H1 (cell line): ENCODE measurements at regions not wholly inside any gene's neighbourhood (a gene's known extent, or its start where the extent isn't known, plus 50 kb on each side); places are given as distances from the start of the nearest gene placed in this dataset.

Experiments
- CTCF ChIA-PET: fragments of 300-600 bp; sonication (Branson Sonifier 250); formaldehyde crosslinking; loops from one replicate; lab custom pipeline; 2021; ENCODE audit not compliant: partially characterized antibody; lab: Charles Lee
- POLR2A ChIA-PET: fragments of 300-600 bp; sonication (Branson Sonifier 250); formaldehyde crosslinking; loops from one replicate; lab custom pipeline; 2021; ENCODE audit warnings: inconsistent platforms; ENCODE audit not compliant: partially characterized antibody; lab: Charles Lee
- DNase-seq, 2 experiments: peaks; one replicate each; pipeline versions ENCODE4 v3.0.0 to v3.0.0-alpha.2; 2010 to 2022; ENCODE audit warnings: low spot score in 2 of 2, low read depth in 1 of 2, mixed read lengths in 1 of 2
- FAIRE-seq: peaks from 2 replicates; lab custom pipeline; 2011; peaks lifted over from hg19 to GRCh38; lab: Jason Lieb, UNC
- H2AFZ ChIP-seq: 2 replicates; pipeline ENCODE4 v1.8.1; 2012; ENCODE audit warnings: low read length, inconsistent platforms
- H2AK5ac ChIP-seq: 2 replicates; pipeline ENCODE4 v1.6.1; 2013; ENCODE audit warnings: low read depth, low read length
- H2BK120ac ChIP-seq: replicated peaks from 2 replicates; pipeline ENCODE3; 2013; ENCODE audit warnings: low read depth, low read length, inconsistent platforms
- H2BK12ac ChIP-seq: 2 replicates; pipeline ENCODE4 v1.6.1; 2013; ENCODE audit warnings: low read depth, low read length
- H2BK15ac ChIP-seq: 2 replicates; pipeline ENCODE4 v1.6.1; 2013; ENCODE audit warnings: low read length
- H2BK20ac ChIP-seq: 2 replicates; pipeline ENCODE4 v1.6.1; 2013; ENCODE audit warnings: low read length
- H2BK5ac ChIP-seq: 2 replicates; pipeline ENCODE4 v1.6.1; 2013; ENCODE audit warnings: low read depth, low read length
- H3K14ac ChIP-seq: 2 replicates; pipeline ENCODE4 v1.6.1; 2013; ENCODE audit warnings: inconsistent platforms; ENCODE audit not compliant: insufficient read length
- H3K18ac ChIP-seq: 2 replicates; pipeline ENCODE4 v1.6.1; 2013; ENCODE audit warnings: low read length; ENCODE audit errors: extremely low read depth
- H3K23ac ChIP-seq: 2 replicates; pipeline ENCODE4 v1.6.1; 2013; ENCODE audit warnings: inconsistent platforms; ENCODE audit not compliant: insufficient read length
- H3K23me2 ChIP-seq: 2 replicates; pipeline ENCODE4 v1.6.1; 2013; ENCODE audit warnings: low read depth, low read length
- H3K27ac ChIP-seq: 2 replicates; pipeline ENCODE4 v1.6.1; 2011; ENCODE audit warnings: low read depth, low read length, inconsistent platforms
- H3K27me3 ChIP-seq, 4 experiments: replicated peaks in 1 of 4; 1 replicate in 1 of 4; 2 replicates in 3 of 4; pipeline versions ENCODE4 v1.6.1 to v1.8.1; 2011 to 2013; ENCODE audit warnings: low read length in 3 of 4, mild to moderate bottlenecking in 3 of 4, inconsistent platforms in 2 of 4, mixed read lengths in 2 of 4, moderate library complexity in 1 of 4; ENCODE audit not compliant: control insufficient read depth in 3 of 4, insufficient read depth in 3 of 4; ENCODE audit errors: extremely low read depth in 1 of 4
- H3K36me3 ChIP-seq, 4 experiments: 2 replicates each; pipeline versions ENCODE4 v1.6.1 to v1.8.1; 2011 to 2013; ENCODE audit warnings: mild to moderate bottlenecking in 4 of 4, low read length in 3 of 4, moderate library complexity in 2 of 4, control low read depth in 1 of 4, inconsistent platforms in 1 of 4; ENCODE audit not compliant: insufficient read depth in 4 of 4, control insufficient read depth in 2 of 4
- H3K4ac ChIP-seq: replicated peaks from 2 replicates; pipeline ENCODE3; 2013; ENCODE audit warnings: low read length, low read depth, mixed read lengths, inconsistent platforms; ENCODE audit not compliant: insufficient read length
- H3K4me1 ChIP-seq, 4 experiments: replicated peaks in 1 of 4; 1 replicate in 1 of 4; 2 replicates in 3 of 4; pipeline versions ENCODE4 v1.6.1 to v1.8.1; 2011 to 2013; ENCODE audit warnings: low read length in 3 of 4, inconsistent platforms in 2 of 4, mixed read lengths in 1 of 4; ENCODE audit not compliant: insufficient read depth in 4 of 4, control insufficient read depth in 3 of 4
- H3K4me2 ChIP-seq, 2 experiments: 2 replicates each; pipeline versions ENCODE4 v1.6.1 to v1.8.1; 2011 to 2013; ENCODE audit warnings: low read depth in 2 of 2, low read length in 2 of 2, control low read depth in 1 of 2, inconsistent platforms in 1 of 2, mild to moderate bottlenecking in 1 of 2; ENCODE audit not compliant: insufficient read depth in 1 of 2
- H3K4me3 ChIP-seq, 4 experiments: fragments of 200-600, 300-600 bp in 1 of 4; sonication (generic), shearing (Covaris generic), sonication (Bioruptor Twin) in 1 of 4; 2 replicates each; pipeline versions ENCODE4 v1.5.1 to v1.8.1; 2011 to 2016; ENCODE audit warnings: low read length in 4 of 4, low read depth in 3 of 4, control low read depth in 2 of 4, inconsistent platforms in 2 of 4, mild to moderate bottlenecking in 2 of 4, mixed read lengths in 1 of 4, moderate library complexity in 1 of 4; ENCODE audit not compliant: insufficient read depth in 2 of 4; ENCODE audit errors: extremely low read depth in 1 of 4
- H3K56ac ChIP-seq: replicated peaks from 2 replicates; pipeline ENCODE3; 2013; ENCODE audit warnings: low read depth, mild to moderate bottlenecking, mixed read lengths, low read length, inconsistent platforms; ENCODE audit not compliant: insufficient read length
- H3K79me1 ChIP-seq: 2 replicates; pipeline ENCODE4 v1.6.1; 2013; ENCODE audit warnings: low read depth, low read length, control low read depth
- H3K79me2 ChIP-seq, 2 experiments: 2 replicates each; pipeline versions ENCODE4 v1.6.1 to v1.8.1; 2012 to 2013; ENCODE audit warnings: low read length in 2 of 2, mild to moderate bottlenecking in 2 of 2, inconsistent platforms in 1 of 2; ENCODE audit not compliant: insufficient read depth in 2 of 2, control insufficient read depth in 1 of 2
- H3K9ac ChIP-seq, 4 experiments: replicated peaks in 1 of 4; 1 replicate in 1 of 4; 2 replicates in 3 of 4; pipeline versions ENCODE4 v1.6.1 to v1.8.1; 2011 to 2013; ENCODE audit warnings: low read depth in 3 of 4, low read length in 3 of 4, control low read depth in 2 of 4, mild to moderate bottlenecking in 2 of 4, moderate library complexity in 2 of 4, inconsistent platforms in 1 of 4; ENCODE audit errors: extremely low read depth in 1 of 4
- H3K9me3 ChIP-seq, 2 experiments: 2 replicates each; pipeline versions ENCODE4 v1.6.1 to v1.8.1; 2012 to 2013; ENCODE audit warnings: mild to moderate bottlenecking in 2 of 2, moderate library complexity in 2 of 2, control low read depth in 1 of 2, inconsistent platforms in 1 of 2, low read depth in 1 of 2, low read length in 1 of 2, mixed read lengths in 1 of 2; ENCODE audit not compliant: insufficient read depth in 2 of 2
- H4K20me1 ChIP-seq, 2 experiments: replicated peaks in 1 of 2; 2 replicates each; pipeline versions ENCODE3 to v1.8.1; 2011 to 2013; ENCODE audit warnings: inconsistent platforms in 2 of 2, low read length in 2 of 2, mild to moderate bottlenecking in 1 of 2; ENCODE audit not compliant: insufficient read depth in 2 of 2, control insufficient read depth in 1 of 2
- H4K5ac ChIP-seq: 2 replicates; pipeline ENCODE4 v1.6.1; 2013; ENCODE audit warnings: low read length, low read depth, mixed read lengths, inconsistent platforms; ENCODE audit not compliant: insufficient read length
- H4K8ac ChIP-seq: 2 replicates; pipeline ENCODE4 v1.8.0; 2013; ENCODE audit warnings: mild to moderate bottlenecking, moderate library complexity, low read length, inconsistent platforms; ENCODE audit not compliant: insufficient read depth; ENCODE audit errors: extremely low read depth
- H4K91ac ChIP-seq: replicated peaks from 2 replicates; pipeline ENCODE3; 2013; ENCODE audit warnings: low read length, mixed read lengths, inconsistent platforms; ENCODE audit not compliant: insufficient read length
- CEBPB ChIP-seq: IDR thresholded peaks from 2 replicates; pipeline ENCODE4 v1.6.1; 2012; ENCODE audit warnings: low read depth, low read length
- CREB1 ChIP-seq: IDR thresholded peaks from 2 replicates; pipeline ENCODE4 v1.6.1; 2012; ENCODE audit warnings: inconsistent platforms
- CTBP2 ChIP-seq: IDR thresholded peaks from 2 replicates; pipeline ENCODE4 v1.7.0; 2011; ENCODE audit warnings: borderline replicate concordance, mild to moderate bottlenecking, moderate library complexity, mixed read lengths, low read length; ENCODE audit not compliant: insufficient read depth, insufficient read length
- EP300 ChIP-seq, 2 experiments: IDR thresholded peaks; 1 replicate in 1 of 2; 2 replicates in 1 of 2; pipeline ENCODE4 v1.6.1; 2011 to 2012; ENCODE audit warnings: low read depth in 2 of 2, low read length in 2 of 2, mild to moderate bottlenecking in 2 of 2, borderline replicate concordance in 1 of 2, inconsistent platforms in 1 of 2, moderate library complexity in 1 of 2
- MAX ChIP-seq: IDR thresholded peaks from 2 replicates; pipeline ENCODE4 v1.6.1; 2012; ENCODE audit warnings: inconsistent platforms
- RAD21 ChIP-seq, 2 experiments: IDR thresholded peaks in 1 of 2; conservative IDR thresholded peaks in 1 of 2; 2 replicates each; pipeline ENCODE4 v1.6.1; 2011; ENCODE audit warnings: low read depth in 2 of 2, low read length in 2 of 2, improper control_type of control experiment in 1 of 2, inconsistent platforms in 1 of 2, mild to moderate bottlenecking in 1 of 2, moderate library complexity in 1 of 2
- RXRA ChIP-seq: IDR thresholded peaks from 2 replicates; pipeline ENCODE4 v1.6.1; 2011; ENCODE audit warnings: low read depth, mild to moderate bottlenecking, low read length, moderate library complexity; ENCODE audit not compliant: insufficient read depth
- SIX5 ChIP-seq: IDR thresholded peaks from 2 replicates; pipeline ENCODE4 v1.6.1; 2011; ENCODE audit warnings: mild to moderate bottlenecking, low read depth, low read length
- WGBS, 2 experiments: shearing (Covaris generic) in 1 of 2; methylation state at CpG; one replicate each; pipeline versions ENCODE4 v1.1.6 to v1.1.7; 2013 to 2015; ENCODE audit warnings: low lambda C conversion rate in 2 of 2, mixed read lengths in 2 of 2, inconsistent platforms in 1 of 2, low coverage in 1 of 2, missing lambda C conversion rate in 1 of 2; ENCODE audit not compliant: insufficient replicate concordance in 2 of 2, insufficient coverage in 1 of 2, insufficient read length in 1 of 2; ENCODE audit errors: extremely low coverage in 1 of 2, missing lambda C conversion rate in 1 of 2; 5-methylcytosine and 5-hydroxymethylcytosine counted together

- Histone ChIP-seq H3K18ac (no peak overlapping the region), H4K8ac (no peak overlapping the region), H3K14ac (no peak overlapping the region), H2AK5ac (no peak overlapping the region), H3K79me1 (no peaks in the 10 kb centered on the region), H3K4me2 (no peak overlapping the region), H2BK20ac (no peak overlapping the region), H2BK120ac (no peak overlapping the region), H2BK5ac (no peak overlapping the region), H4K20me1 (no peaks in the 10 kb centered on the region), H4K5ac (no peak overlapping the region), H3K27me3 (no peaks in the 10 kb centered on the region), H3K23ac (no peak overlapping the region), H3K36me3 (no peaks in the 10 kb centered on the region), H2BK15ac (no peak overlapping the region), H3K27ac (no peak overlapping the region), H3K4me1 (no peaks in the 10 kb centered on the region), H4K91ac (no peak overlapping the region), H3K9ac (no peak overlapping the region), H3K79me2 (no peaks in the 10 kb centered on the region), H2BK12ac (no peak overlapping the region), H3K9me3 (no peaks in the 10 kb centered on the region), H3K4ac (no peak overlapping the region), H3K4me3 (no peak overlapping the region), H2AFZ (no peak overlapping the region), H3K23me2 (no peaks in the 10 kb centered on the region), H3K56ac (no peak overlapping the region)
- TF ChIP-seq CEBPB (no peak), CTBP2 (no peak), EP300 (IDR thresholded peaks at IDR 0.05; ENCODE audit: borderline replicate concordance in 1 of 2, low read depth in 2 of 2, low read length in 2 of 2) (no peak), SIX5 (no peak), RXRA (no peak), MAX (no peak), CREB1 (no peak), RAD21 (IDR thresholded peaks at IDR 0.05 in 1 of 2, conservative IDR thresholded peaks at IDR 0.05 in 1 of 2; ENCODE audit: low read depth in 2 of 2, low read length in 2 of 2) (no peak)
- ChIA-PET CTCF (interaction anchor here (0.7 to 1.2 kb wide), 4 partner anchors 10 to 245 kb away, joined by 3 read pairs; no protein-coding TSS in a partner anchor), POLR2A (no interaction called here)
- no peak for DNase-seq
- no peak for FAIRE-seq
- 100% methylated on average over 1 of the region's 1 CpG; no CpG with 5 or more reads in 1 of the 2 experiments for WGBS, 2 experiments
Measured at GRCh38 chr1:98222706-98223105, 301.9 kb upstream of the DPYD start.
